ENCODE measurements at regions not wholly inside any gene's neighbourhood (a gene's known extent, or its start where the extent isn't known, plus 50 kb on each side); places are given as distances from the start of the nearest gene placed in this dataset.

DNA sequence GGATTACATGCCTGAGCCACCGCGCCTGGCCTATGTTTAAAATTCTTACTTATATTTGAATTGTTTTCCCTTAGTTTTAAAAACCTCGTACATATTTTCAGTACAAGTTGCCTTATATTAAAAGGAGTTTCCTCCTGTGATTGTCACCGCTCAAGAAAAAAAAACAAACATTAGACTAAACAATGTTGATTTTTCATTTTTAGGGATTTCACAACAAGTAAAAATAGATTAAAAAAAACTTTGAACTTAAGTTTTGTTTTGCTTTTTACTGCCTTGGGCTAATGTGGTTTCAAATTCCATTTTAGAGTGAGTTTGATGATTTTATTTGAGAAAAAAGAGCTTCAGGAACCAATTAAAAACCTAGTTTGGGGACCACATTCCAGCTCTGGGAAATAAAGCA lies 1196.6 kb upstream of the CDH18 start:
- TF ChIP-seq, protein P1, sequence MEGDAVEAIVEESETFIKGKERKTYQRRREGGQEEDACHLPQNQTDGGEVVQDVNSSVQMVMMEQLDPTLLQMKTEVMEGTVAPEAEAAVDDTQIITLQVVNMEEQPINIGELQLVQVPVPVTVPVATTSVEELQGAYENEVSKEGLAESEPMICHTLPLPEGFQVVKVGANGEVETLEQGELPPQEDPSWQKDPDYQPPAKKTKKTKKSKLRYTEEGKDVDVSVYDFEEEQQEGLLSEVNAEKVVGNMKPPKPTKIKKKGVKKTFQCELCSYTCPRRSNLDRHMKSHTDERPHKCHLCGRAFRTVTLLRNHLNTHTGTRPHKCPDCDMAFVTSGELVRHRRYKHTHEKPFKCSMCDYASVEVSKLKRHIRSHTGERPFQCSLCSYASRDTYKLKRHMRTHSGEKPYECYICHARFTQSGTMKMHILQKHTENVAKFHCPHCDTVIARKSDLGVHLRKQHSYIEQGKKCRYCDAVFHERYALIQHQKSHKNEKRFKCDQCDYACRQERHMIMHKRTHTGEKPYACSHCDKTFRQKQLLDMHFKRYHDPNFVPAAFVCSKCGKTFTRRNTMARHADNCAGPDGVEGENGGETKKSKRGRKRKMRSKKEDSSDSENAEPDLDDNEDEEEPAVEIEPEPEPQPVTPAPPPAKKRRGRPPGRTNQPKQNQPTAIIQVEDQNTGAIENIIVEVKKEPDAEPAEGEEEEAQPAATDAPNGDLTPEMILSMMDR (IDR thresholded peaks at IDR 0.05; ENCODE audit: low read length): no peak
- TF ChIP-seq EZH2 (optimal IDR thresholded peaks at IDR 0.05; ENCODE audit: low read depth, low read length) (no peak), EZH2phosphoT487 (IDR thresholded peaks at IDR 0.05; ENCODE audit: low read length) (no peak)

All from MM.1S (cell line).